ENCODE measurements at regions not wholly inside any gene's neighbourhood (a gene's known extent, or its start where the extent isn't known, plus 50 kb on each side); places are given as distances from the start of the nearest gene placed in this dataset.

- TF ChIP-seq CTCF (IDR thresholded peaks at IDR 0.05) (no peak), POLR2A (IDR thresholded peaks at IDR 0.05) (no peak)
These were observed 69.7 kb upstream of the LARS2 start for GRCh38 chr3:45318689-45319088.
